DMS153 treated with DMSO at 0.1 percent for 48 hours (cell line): ENCODE measurements at regions not wholly inside any gene's neighbourhood (a gene's known extent, or its start where the extent isn't known, plus 50 kb on each side); places are given as distances from the start of the nearest gene placed in this dataset.
"Not testable (repeated sequence)": the region's sequence is repeated elsewhere in the genome, so short reads cannot be mapped to it uniquely, and the experiment has no call there.

ENCODE experiments used
- DNase-seq: peaks from one replicate; lab custom pipeline; 2025; ENCODE audit not compliant: unreplicated experiment; lab: John Stamatoyannopoulos, UW

GRCh38 chr2:52416340-52416739, 1351.3 kb upstream of the CHAC2 start:
- no peak for DNase-seq

- DNase-seq, result no peak
These were observed 1352.9 kb upstream of the CHAC2 start for GRCh38 chr2:52414561-52415295.

- not testable (repeated sequence) for DNase-seq
These were observed 1358.1 kb upstream of the CHAC2 start for GRCh38 chr2:52409308-52410118.

GRCh38 chr2:52405980-52406379, 1361.6 kb upstream of the CHAC2 start:
- no peak for DNase-seq

GRCh38 chr2:52404866-52405265, 1362.7 kb upstream of the CHAC2 start:
- DNase-seq, result no peak

- DNase-seq, result no peak
These were observed 1363.6 kb upstream of the CHAC2 start for GRCh38 chr2:52404046-52404445.

- DNase-seq, result no peak
These were observed 1365.5 kb upstream of the CHAC2 start for GRCh38 chr2:52402128-52402527.

- DNase-seq, result no peak
These were observed 1364.9 kb upstream of the NRXN1 start for GRCh38 chr2:52396836-52397235.

GRCh38 chr2:52395912-52396311, 1364.0 kb upstream of the NRXN1 start:
- DNase-seq, result no peak

- DNase-seq, result no peak
These were observed 1359.7 kb upstream of the NRXN1 start for GRCh38 chr2:52391621-52392020.

- no peak for DNase-seq
These were observed 1358.7 kb upstream of the NRXN1 start for GRCh38 chr2:52390651-52391050.

GRCh38 chr2:52387937-52388590, 1356.1 kb upstream of the NRXN1 start:
- no peak for DNase-seq

- DNase-seq, result no peak
These were observed 1354.6 kb upstream of the NRXN1 start for GRCh38 chr2:52386433-52387030.

GRCh38 chr2:52383541-52383940, 1351.6 kb upstream of the NRXN1 start:
- no peak for DNase-seq

- no peak for DNase-seq
These were observed 1337.2 kb upstream of the NRXN1 start for GRCh38 chr2:52369178-52369577.

GRCh38 chr2:52368141-52368540, 1336.2 kb upstream of the NRXN1 start:
- no peak for DNase-seq

- no peak for DNase-seq
These were observed 1334.0 kb upstream of the NRXN1 start for GRCh38 chr2:52365946-52366345.

- no peak for DNase-seq
These were observed 1324.6 kb upstream of the NRXN1 start for GRCh38 chr2:52356556-52356955.

GRCh38 chr2:52347292-52347691, 1315.4 kb upstream of the NRXN1 start:
- DNase-seq, result no peak

GRCh38 chr2:52345676-52346075, 1313.7 kb upstream of the NRXN1 start:
- no peak for DNase-seq

- no peak for DNase-seq
These were observed 1313.2 kb upstream of the NRXN1 start for GRCh38 chr2:52345082-52345481.
